Hepatocyte (in vitro differentiated cells): ENCODE measurements at regions not wholly inside any gene's neighbourhood (a gene's known extent, or its start where the extent isn't known, plus 50 kb on each side); places are given as distances from the start of the nearest gene placed in this dataset.

ENCODE experiments used
- DNase-seq: peaks from one replicate; pipeline ENCODE4 v3.0.0-alpha.2; 2016; ENCODE audit warnings: low spot score
- H2AFZ ChIP-seq: fragments of 200-600 bp; sonication (generic); 2 replicates; pipeline ENCODE4 v1.6.0; 2016; ENCODE audit warnings: antibody characterized with exemption, mild to moderate bottlenecking
- H3K27ac ChIP-seq: fragments of 200-600 bp; sonication (generic); 2 replicates; pipeline ENCODE4 v1.5.1; 2016; ENCODE audit warnings: mild to moderate bottlenecking
- H3K27me3 ChIP-seq: fragments of 200-600 bp; sonication (generic); 2 replicates; pipeline ENCODE4 v1.6.1; 2016
- H3K36me3 ChIP-seq: fragments of 200-600 bp; sonication (generic); replicated peaks from 2 replicates; pipeline ENCODE4 v1.5.1; 2016; ENCODE audit warnings: low read depth; ENCODE audit not compliant: insufficient read depth
- H3K4me1 ChIP-seq: fragments of 200-600 bp; sonication (generic); 2 replicates; pipeline ENCODE4 v1.5.1; 2016; ENCODE audit warnings: mild to moderate bottlenecking, moderate library complexity; ENCODE audit not compliant: insufficient read depth
- H3K4me2 ChIP-seq: fragments of 200-600 bp; sonication (generic); 2 replicates; pipeline ENCODE4 v1.6.0; 2016
- H3K4me3 ChIP-seq: fragments of 200-600 bp; sonication (generic); 2 replicates; pipeline ENCODE4 v1.5.1; 2016; ENCODE audit warnings: mild to moderate bottlenecking
- H3K79me2 ChIP-seq: fragments of 200-600 bp; sonication (generic); 2 replicates; pipeline ENCODE4 v1.6.0; 2017; ENCODE audit warnings: mild to moderate bottlenecking
- H3K9me2 ChIP-seq: fragments of 200-600 bp; sonication (generic); replicated peaks from 2 replicates; pipeline ENCODE4 v1.6.0; 2017; ENCODE audit warnings: mild to moderate bottlenecking; ENCODE audit not compliant: insufficient read depth
- H3K9me3 ChIP-seq: fragments of 200-600 bp; sonication (generic); 2 replicates; pipeline ENCODE4 v1.5.1; 2016; ENCODE audit warnings: low read depth, mild to moderate bottlenecking
- H4K20me1 ChIP-seq: fragments of 200-600 bp; sonication (generic); 2 replicates; pipeline ENCODE4 v1.6.0; 2016; ENCODE audit warnings: mild to moderate bottlenecking; ENCODE audit not compliant: insufficient read depth, poor library complexity, severe bottlenecking
- CTCF ChIP-seq: fragments of 200-600 bp; sonication (generic); IDR thresholded peaks from 2 replicates; pipeline ENCODE4 v1.5.1; 2016; ENCODE audit warnings: antibody characterized with exemption, mild to moderate bottlenecking; ENCODE audit not compliant: poor library complexity
- EZH2 ChIP-seq: fragments of 200-600 bp; sonication (generic); IDR thresholded peaks from 2 replicates; pipeline ENCODE4 v1.6.1; 2016; ENCODE audit warnings: antibody characterized with exemption, mild to moderate bottlenecking, borderline replicate concordance
- EZH2phosphoT487 ChIP-seq: fragments of 200-600 bp; sonication (generic); IDR thresholded peaks from one replicate; pipeline ENCODE4 v1.6.1; 2018; ENCODE audit warnings: antibody characterized with exemption, mild to moderate bottlenecking, low read depth, moderate library complexity; ENCODE audit not compliant: unreplicated experiment, severe bottlenecking
- WGBS: methylation state at CpG from one replicate; pipeline ENCODE4 v1.1.6; 2016; ENCODE audit warnings: low lambda C conversion rate; ENCODE audit errors: missing lambda C conversion rate; 5-methylcytosine and 5-hydroxymethylcytosine counted together

DNA sequence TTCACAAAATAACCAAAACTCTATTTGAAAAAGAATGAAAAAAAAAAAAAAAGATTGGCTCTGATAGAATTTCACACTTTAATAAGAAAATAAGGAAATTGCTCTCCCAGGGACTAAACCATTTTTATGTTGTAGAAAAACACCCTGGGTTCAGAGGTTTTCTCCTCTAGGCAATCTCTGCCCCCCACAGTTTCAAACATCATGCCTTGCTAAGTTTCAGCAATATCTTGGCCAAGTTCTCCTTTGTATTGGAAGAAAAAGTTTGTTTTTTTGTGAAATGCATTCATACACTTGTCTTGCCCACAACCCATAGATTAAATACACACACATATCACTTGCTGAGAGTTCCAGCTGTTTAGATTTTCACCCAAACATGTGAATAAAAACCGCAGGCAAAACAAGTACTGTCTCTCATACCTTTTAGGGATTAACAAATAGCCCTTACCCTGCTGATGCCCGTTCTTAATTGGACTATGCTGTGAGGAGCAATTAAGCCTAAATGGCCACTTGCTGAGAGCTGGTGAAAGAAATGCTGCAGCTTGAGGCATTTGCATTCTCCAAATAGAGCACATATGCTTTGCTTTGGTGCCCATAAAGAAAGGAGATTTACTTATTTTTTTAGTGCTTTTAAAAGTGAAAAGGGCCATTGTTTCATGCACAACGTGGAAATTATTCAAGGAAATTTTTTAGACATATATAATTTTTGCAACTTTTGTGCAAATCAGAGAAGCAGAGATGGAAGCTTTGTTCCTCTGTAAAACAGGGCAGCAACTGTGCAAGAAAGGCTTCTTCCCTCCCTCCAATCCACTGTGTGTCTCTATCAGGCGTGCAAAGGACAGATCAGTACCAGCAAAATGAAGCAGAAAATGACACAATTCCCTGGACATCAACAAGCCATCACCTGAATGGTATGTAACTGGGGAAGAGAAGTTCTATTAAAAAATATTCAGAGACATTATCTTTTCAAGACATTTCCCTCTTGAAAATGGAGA lies 262.4 kb upstream of the KIF2A start:
- Histone ChIP-seq H3K27me3 (peaks cover 13% of the 10 kb centered on the region), H3K4me1 (no peaks in the 10 kb centered on the region), H3K79me2 (no peaks in the 10 kb centered on the region), H3K27ac (no peak overlapping the region), H3K9me3 (no peaks in the 10 kb centered on the region), H2AFZ (no peak overlapping the region), H3K9me2 (no peaks in the 10 kb centered on the region), H3K4me3 (no peak overlapping the region), H3K36me3 (no peaks in the 10 kb centered on the region), H3K4me2 (no peak overlapping the region), H4K20me1 (no peaks in the 10 kb centered on the region)
- DNase-seq, result no peak
- WGBS, result 17% methylated on average over 4 of the region's 4 CpGs
- no peak for TF ChIP-seq CTCF
- TF ChIP-seq EZH2, result no peak
- TF ChIP-seq EZH2phosphoT487, result no peak

DNA sequence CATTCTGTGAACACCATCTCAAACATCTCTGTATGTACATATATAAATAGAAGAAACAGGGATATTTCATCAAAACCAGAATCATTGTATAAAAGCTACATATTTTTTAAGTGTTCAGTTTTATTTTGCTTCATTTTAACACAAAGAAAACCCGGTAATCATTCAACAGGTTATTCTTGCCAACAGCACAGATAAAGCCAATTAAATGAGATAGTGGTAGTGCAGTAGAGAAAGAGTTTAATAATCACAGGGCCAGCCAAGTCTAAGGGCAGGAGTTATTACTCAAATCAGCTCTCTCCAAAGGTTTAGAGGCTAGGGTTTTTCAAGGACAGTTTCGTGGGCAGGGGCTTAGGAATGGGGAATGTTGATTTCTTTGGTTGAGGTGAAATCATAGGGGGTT lies 261.0 kb upstream of the KIF2A start:
- no peaks in the 10 kb centered on the region for H3K9me3 ChIP-seq
- no peak overlapping the region for H3K4me2 ChIP-seq
- no peak for DNase-seq
- H3K27me3 ChIP-seq, result peaks cover 13% of the 10 kb centered on the region
- no peaks in the 10 kb centered on the region for H3K36me3 ChIP-seq
- no peak overlapping the region for H2AFZ ChIP-seq
- no peaks in the 10 kb centered on the region for H3K79me2 ChIP-seq
- WGBS, result 74% methylated on average over 2 of the region's 2 CpGs
- TF ChIP-seq EZH2 (no peak), EZH2phosphoT487 (no peak), CTCF (no peak)
- H3K4me1 ChIP-seq, result no peaks in the 10 kb centered on the region
- no peak overlapping the region for H3K4me3 ChIP-seq
- no peaks in the 10 kb centered on the region for H4K20me1 ChIP-seq
- no peak overlapping the region for H3K27ac ChIP-seq
- H3K9me2 ChIP-seq, result no peaks in the 10 kb centered on the region

DNA sequence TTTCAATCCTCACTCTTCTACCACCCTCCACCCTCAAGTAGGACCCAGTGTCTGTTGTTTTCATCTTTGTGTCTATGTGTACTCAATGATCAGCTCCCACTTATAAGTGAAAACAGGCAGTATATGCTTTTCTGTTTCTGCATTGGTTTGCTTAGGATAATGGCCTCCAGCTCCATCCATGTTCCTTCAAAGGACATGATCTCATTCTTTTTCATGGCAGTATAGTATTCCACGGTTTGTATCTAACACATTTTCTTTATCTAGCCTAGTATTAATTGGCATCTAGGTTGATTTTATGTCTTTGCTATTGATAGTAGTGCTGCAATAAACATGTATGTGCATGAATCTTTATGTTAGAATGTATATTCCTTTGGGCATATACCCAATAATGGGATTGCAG lies 259.8 kb upstream of the KIF2A start:
- H3K9me2 ChIP-seq, result no peaks in the 10 kb centered on the region
- H3K4me1 ChIP-seq, result no peaks in the 10 kb centered on the region
- no peak for DNase-seq
- H3K27me3 ChIP-seq, result peaks cover 13% of the 10 kb centered on the region
- H4K20me1 ChIP-seq, result no peaks in the 10 kb centered on the region
- 90% methylated on average over 1 of the region's 1 CpG for WGBS
- no peak for TF ChIP-seq EZH2phosphoT487
- no peak overlapping the region for H3K27ac ChIP-seq
- no peak overlapping the region for H3K4me2 ChIP-seq
- no peak overlapping the region for H3K4me3 ChIP-seq
- no peaks in the 10 kb centered on the region for H3K36me3 ChIP-seq
- H3K9me3 ChIP-seq, result no peaks in the 10 kb centered on the region
- no peak overlapping the region for H2AFZ ChIP-seq
- no peaks in the 10 kb centered on the region for H3K79me2 ChIP-seq

DNA sequence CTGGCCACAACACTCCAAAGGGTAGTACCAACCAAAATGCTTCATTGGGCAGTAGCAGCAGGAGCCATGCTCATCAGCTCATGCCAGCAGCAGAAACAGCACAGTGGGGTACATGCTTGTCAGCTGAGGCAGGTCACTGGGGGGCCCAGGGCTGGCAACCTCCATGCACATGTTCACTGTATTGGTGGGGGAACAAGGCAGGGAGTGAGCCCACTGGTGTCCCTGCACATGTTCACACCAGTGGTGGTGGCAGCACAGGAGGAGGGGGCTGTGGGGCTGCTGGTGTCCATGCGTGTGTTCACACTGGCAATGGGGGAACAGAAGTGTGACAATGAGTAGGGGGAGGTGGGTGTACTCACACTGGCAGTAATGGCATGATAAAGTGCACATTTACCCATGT lies 254.3 kb upstream of the KIF2A start:
- Histone ChIP-seq H3K4me2 (no peak overlapping the region), H3K9me3 (no peaks in the 10 kb centered on the region), H3K4me1 (no peaks in the 10 kb centered on the region), H3K27me3 (peaks cover 3% of the 10 kb centered on the region), H4K20me1 (no peaks in the 10 kb centered on the region), H3K27ac (no peak overlapping the region), H3K36me3 (no peaks in the 10 kb centered on the region), H3K9me2 (no peaks in the 10 kb centered on the region), H2AFZ (no peak overlapping the region), H3K4me3 (no peak overlapping the region), H3K79me2 (no peaks in the 10 kb centered on the region)
- no peak for DNase-seq
- TF ChIP-seq EZH2phosphoT487 (no peak), CTCF (no peak), EZH2 (no peak)
- WGBS, result 100% methylated on average over 1 of the region's 1 CpG
